Common myeloid progenitor, CD34-positive (primary cell): ENCODE measurements at regions not wholly inside any gene's neighbourhood (a gene's known extent, or its start where the extent isn't known, plus 50 kb on each side); places are given as distances from the start of the nearest gene placed in this dataset.

Experiments
- CTCF ChIA-PET: fragments of 350-600 bp; sonication (Branson Sonifier 250); formaldehyde crosslinking; loops from one replicate; lab custom pipeline; 2021; ENCODE audit warnings: antibody characterized with exemption; lab: Charles Lee
- POLR2A ChIA-PET: fragments of 350-600 bp; sonication (Branson Sonifier 250); formaldehyde crosslinking; loops from one replicate; lab custom pipeline; 2021; ENCODE audit warnings: antibody characterized with exemption; lab: Charles Lee
- DNase-seq, 3 donors: peaks; one replicate each; pipeline versions ENCODE4 v3.0.0 to v3.0.0-alpha.2; 2013
- H3K27ac ChIP-seq, 2 experiments: 1 replicate in 1 of 2; 2 replicates in 1 of 2; pipeline ENCODE4 v1.7.0; 2013; ENCODE audit warnings: inconsistent platforms in 2 of 2, low read length in 2 of 2, mild to moderate bottlenecking in 2 of 2, low read depth in 1 of 2, moderate library complexity in 1 of 2; ENCODE audit not compliant: severe bottlenecking in 2 of 2, insufficient read depth in 1 of 2, poor library complexity in 1 of 2
- H3K27me3 ChIP-seq, 5 experiments: replicated peaks in 2 of 5; 1 replicate in 3 of 5; 2 replicates in 2 of 5; pipeline versions ENCODE4 v1.6.1 to v1.7.0; 2013; ENCODE audit warnings: low read length in 4 of 5, mild to moderate bottlenecking in 2 of 5, moderate library complexity in 2 of 5, inconsistent platforms in 1 of 5; ENCODE audit not compliant: insufficient read depth in 5 of 5, control insufficient read depth in 4 of 5
- H3K36me3 ChIP-seq, 4 experiments: 1 replicate in 2 of 4; 2 replicates in 2 of 4; pipeline versions ENCODE4 v1.6.1 to v1.7.0; 2013; ENCODE audit warnings: low read length in 3 of 4, control low read depth in 1 of 4, mild to moderate bottlenecking in 1 of 4; ENCODE audit not compliant: control insufficient read depth in 4 of 4, insufficient read depth in 4 of 4
- H3K4me1 ChIP-seq, 4 experiments: 1 replicate in 3 of 4; 2 replicates in 1 of 4; pipeline versions ENCODE4 v1.6.1 to v1.7.1; 2013; ENCODE audit warnings: low read length in 3 of 4, mild to moderate bottlenecking in 3 of 4, control low read depth in 1 of 4, inconsistent platforms in 1 of 4, moderate library complexity in 1 of 4; ENCODE audit not compliant: control insufficient read depth in 4 of 4, insufficient read depth in 4 of 4; ENCODE audit errors: control extremely low read depth in 1 of 4
- H3K4me3 ChIP-seq, 7 experiments: 1 replicate in 4 of 7; 2 replicates in 3 of 7; pipeline versions ENCODE4 v1.5.1 to v1.7.0; 2013; ENCODE audit warnings: mild to moderate bottlenecking in 7 of 7, low read length in 6 of 7, moderate library complexity in 6 of 7, inconsistent platforms in 2 of 7, low read depth in 2 of 7, control low read depth in 1 of 7; ENCODE audit not compliant: insufficient read depth in 4 of 7, control insufficient read depth in 1 of 7; ENCODE audit errors: extremely low read depth in 1 of 7
- H3K9me3 ChIP-seq, 5 experiments: 1 replicate in 4 of 5; 2 replicates in 1 of 5; pipeline versions ENCODE4 v1.6.1 to v1.7.1; 2013; ENCODE audit warnings: low read length in 4 of 5, mild to moderate bottlenecking in 2 of 5, inconsistent platforms in 1 of 5, low read depth in 1 of 5, moderate library complexity in 1 of 5; ENCODE audit not compliant: control insufficient read depth in 4 of 5, insufficient read depth in 2 of 5; ENCODE audit errors: control extremely low read depth in 1 of 5
- WGBS: methylation state at CpG from one replicate; pipeline ENCODE4 v1.1.5; 2013; ENCODE audit not compliant: insufficient coverage; 5-methylcytosine and 5-hydroxymethylcytosine counted together

DNA sequence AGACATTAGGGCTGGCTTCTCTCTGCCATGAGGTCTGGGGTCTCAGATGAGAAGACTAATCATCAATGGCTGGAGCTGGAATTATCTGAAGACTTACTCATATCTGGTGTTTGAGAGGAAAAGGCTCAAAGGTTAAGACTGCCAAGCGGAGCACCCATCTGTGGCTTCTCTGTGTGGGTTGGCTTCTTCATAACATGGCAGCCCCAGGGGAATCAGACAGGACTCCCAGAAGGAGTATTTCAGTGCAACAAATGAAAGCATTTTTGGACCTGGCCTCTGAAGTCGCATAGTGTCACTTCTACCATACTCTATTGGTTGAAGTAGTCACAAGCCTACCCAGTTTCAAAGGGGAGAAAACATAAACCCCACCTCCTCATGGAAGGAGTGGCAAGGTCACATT lies 171.8 kb upstream of the KRR1 start:
- no peak overlapping the region for H3K4me3 ChIP-seq
- no peaks in the 10 kb centered on the region for H3K4me1 ChIP-seq
- ChIA-PET CTCF (no interaction called here), POLR2A (no interaction called here)
- 100% methylated on average over 2 of the region's 2 CpGs for WGBS
- H3K9me3 ChIP-seq = peaks cover 0 to 3% (median 0%) of the 10 kb centered on the region in 5 experiments
- H3K27me3 ChIP-seq = peaks cover 0 to 2% (median 0%) of the 10 kb centered on the region in 5 experiments
- no peak overlapping the region for H3K27ac ChIP-seq
- H3K36me3 ChIP-seq = no peaks in the 10 kb centered on the region
- no peak for DNase-seq

DNA sequence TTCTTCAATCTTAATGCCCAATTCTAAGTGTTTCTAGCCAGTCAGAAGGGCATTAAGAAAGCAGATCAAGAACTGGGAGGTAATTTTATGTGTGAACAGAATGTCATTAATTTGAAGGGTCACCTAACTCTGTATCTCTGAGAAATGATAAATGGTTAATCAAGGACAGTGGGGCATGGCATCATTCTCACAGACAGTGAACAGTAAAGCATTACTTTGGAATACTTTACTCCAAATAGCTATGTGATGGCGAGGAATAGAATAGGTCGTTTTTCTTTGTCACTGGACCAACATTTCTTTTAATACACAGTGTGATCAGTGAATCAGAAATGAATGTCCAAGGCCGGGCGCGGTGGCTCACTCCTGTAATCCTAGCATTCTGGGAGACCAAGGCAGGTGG lies 166.1 kb upstream of the KRR1 start:
- ChIA-PET CTCF (no interaction called here), POLR2A (interaction anchor here (0.6 kb wide), 1 partner anchor 1449 kb away, joined by 3 read pairs; no protein-coding TSS in a partner anchor)
- Histone ChIP-seq H3K27me3 (peaks cover 0 to 2% (median 0%) of the 10 kb centered on the region in 5 experiments), H3K9me3 (peaks cover 0 to 2% (median 0%) of the 10 kb centered on the region in 5 experiments), H3K4me1 (no peaks in the 10 kb centered on the region), H3K36me3 (no peaks in the 10 kb centered on the region), H3K4me3 (no peak overlapping the region), H3K27ac (no peak overlapping the region)
- WGBS = 100% methylated on average over 1 of the region's 5 CpGs
- DNase-seq = no peak

DNA sequence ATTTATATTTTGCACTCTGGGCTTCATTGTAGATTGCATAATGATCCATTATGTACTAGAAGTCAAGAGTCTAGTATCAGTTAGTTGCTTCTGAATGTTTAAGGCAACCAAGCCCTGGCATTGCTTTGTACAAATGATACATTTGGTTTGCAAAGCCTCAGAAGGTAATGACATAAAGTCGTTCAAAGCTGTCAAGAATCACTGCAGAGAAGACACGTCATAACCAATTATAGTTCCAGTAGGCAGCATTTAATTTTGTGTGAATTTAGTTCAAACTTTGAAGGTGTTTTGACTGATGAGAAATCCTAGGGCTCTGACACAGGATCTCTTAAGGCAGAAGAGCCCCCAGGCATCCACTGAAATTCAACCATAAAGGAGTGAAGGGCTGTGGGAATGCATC lies 163.0 kb upstream of the KRR1 start:
- Histone ChIP-seq H3K27me3 (peaks cover 0 to 2% (median 0%) of the 10 kb centered on the region in 5 experiments), H3K36me3 (no peaks in the 10 kb centered on the region), H3K27ac (no peak overlapping the region), H3K9me3 (peaks cover 0 to 2% (median 0%) of the 10 kb centered on the region in 5 experiments), H3K4me3 (no peak overlapping the region), H3K4me1 (no peaks in the 10 kb centered on the region)
- CTCF ChIA-PET = no interaction called here
- DNase-seq = no peak
- POLR2A ChIA-PET = no interaction called here
- 90% methylated on average over 2 of the region's 2 CpGs for WGBS

DNA sequence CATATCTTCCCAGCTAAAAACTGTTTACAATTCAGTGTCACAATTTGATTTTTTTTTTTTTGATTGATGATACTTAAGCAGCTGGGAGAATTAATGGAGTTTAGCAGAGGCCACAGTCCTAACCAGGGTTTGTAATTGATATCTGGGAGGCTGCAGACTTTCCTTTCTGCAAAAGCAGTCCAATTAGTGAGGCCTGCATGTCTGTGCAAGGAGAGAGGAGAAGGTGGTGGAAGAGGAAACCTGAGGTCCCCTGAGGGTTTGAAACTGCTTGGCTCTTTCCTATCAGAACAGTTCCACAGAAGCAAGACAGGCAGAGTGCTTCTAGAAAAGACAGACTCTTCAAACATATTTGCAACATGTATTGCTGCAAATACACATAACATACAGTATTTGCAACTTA lies 160.8 kb upstream of the KRR1 start:
- no peaks in the 10 kb centered on the region for H3K4me1 ChIP-seq
- peaks cover 0 to 2% (median 0%) of the 10 kb centered on the region in 5 experiments for H3K9me3 ChIP-seq
- ChIA-PET CTCF (interaction anchor here (0.6 kb wide), 1 partner anchor 245 kb away, joined by 3 read pairs; no protein-coding TSS in a partner anchor), POLR2A (no interaction called here)
- H3K27ac ChIP-seq = no peak overlapping the region
- no peak overlapping the region for H3K4me3 ChIP-seq
- H3K27me3 ChIP-seq = peaks cover 0 to 2% (median 0%) of the 10 kb centered on the region in 5 experiments
- DNase-seq = no peak
- H3K36me3 ChIP-seq = no peaks in the 10 kb centered on the region

DNA sequence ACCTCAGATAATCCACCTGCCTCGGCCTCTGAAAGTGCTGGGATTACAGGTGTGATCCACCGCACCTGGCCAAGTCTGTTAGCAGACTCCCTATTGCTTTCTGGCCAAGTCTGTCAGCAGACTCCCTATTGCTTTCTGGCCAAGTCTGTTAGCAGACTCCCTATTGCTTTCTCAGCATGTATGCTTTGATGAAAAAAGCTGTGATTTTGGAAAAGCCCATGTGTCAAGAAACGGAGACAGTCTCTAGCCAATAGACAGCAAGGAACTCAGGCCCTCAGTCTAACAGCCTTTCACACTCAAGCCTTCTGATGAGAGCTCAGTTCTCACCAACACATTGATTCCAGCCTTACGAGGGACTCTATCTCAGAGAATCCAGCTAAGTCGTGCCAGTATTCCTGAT lies 158.8 kb upstream of the KRR1 start:
- 100% methylated on average over 2 of the region's 5 CpGs for WGBS
- no peaks in the 10 kb centered on the region for H3K36me3 ChIP-seq
- no peak overlapping the region for H3K4me3 ChIP-seq
- POLR2A ChIA-PET = no interaction called here
- no peaks in the 10 kb centered on the region for H3K4me1 ChIP-seq
- H3K27me3 ChIP-seq = peaks cover 0 to 2% (median 0%) of the 10 kb centered on the region in 5 experiments
- CTCF ChIA-PET = no interaction called here
- DNase-seq = no peak
- H3K27ac ChIP-seq = no peak overlapping the region
- no peaks in the 10 kb centered on the region for H3K9me3 ChIP-seq

DNA sequence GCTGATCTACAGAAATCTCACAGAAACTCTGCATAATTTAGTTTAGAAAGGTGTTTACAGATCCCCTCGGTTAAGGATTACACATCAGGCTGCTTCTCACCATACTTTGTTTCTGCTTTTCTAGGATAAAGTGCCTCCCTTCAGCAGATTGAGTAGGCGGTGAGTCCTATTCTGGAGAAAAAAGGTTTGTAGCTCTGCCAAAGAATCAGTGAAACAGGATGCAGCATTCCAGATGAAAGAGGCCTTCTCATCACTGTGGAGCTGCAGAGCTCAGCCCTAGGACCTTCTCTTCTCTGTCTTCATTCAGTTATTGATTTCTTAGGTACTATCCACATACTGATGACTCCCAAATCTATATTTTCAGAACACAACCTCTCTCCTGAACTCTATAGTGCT lies 155.5 kb upstream of the KRR1 start:
- Histone ChIP-seq H3K4me3 (no peak overlapping the region), H3K4me1 (no peaks in the 10 kb centered on the region), H3K9me3 (no peaks in the 10 kb centered on the region), H3K27me3 (no peaks in the 10 kb centered on the region), H3K27ac (no peak overlapping the region), H3K36me3 (no peaks in the 10 kb centered on the region)
- ChIA-PET CTCF (interaction anchor here (1.4 kb wide), 1 partner anchor 15 kb away, joined by 4 read pairs; no protein-coding TSS in a partner anchor), POLR2A (no interaction called here)
- WGBS = 91% methylated on average over 2 of the region's 2 CpGs
- no peak for DNase-seq

DNA sequence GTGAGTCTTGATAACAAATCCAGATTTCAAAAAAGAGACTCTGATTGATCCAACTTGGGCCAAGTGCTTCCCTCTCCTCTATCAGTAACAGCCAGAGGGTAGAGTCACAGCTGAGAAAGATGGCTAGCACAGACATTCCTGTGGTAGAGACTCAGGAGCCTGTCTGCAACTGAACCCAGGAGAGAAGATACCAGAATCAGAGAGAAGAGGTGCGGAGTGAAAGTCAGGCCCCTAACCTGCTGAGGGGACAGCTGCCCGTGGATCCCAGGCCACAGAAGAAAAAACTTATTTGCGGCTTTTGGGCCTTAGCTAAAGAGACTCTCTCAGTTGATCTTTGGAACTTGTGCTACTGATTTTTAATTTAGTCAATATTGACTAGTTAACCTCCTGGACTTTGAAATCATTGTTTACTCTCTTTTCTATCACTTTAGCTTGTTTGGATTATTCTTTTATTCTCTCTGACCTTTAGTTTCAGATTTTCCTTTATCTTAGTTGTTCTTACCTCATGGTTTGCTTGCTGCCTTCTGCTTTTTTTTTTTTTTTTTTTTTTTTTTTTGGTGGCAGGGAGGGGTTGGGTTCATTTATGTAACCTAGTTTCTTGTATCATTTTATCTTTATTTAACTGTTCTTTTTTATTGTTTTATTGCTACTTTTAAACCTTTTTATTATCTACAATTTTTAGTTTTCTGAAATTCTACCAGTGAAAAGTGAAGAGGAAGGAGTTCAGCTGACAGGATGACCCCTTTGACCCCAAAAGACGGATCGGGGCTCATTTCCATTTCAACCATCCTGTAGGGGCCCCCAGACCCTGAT lies 154.9 kb upstream of the KRR1 start:
- 100% methylated on average over 1 of the region's 5 CpGs for WGBS
- CTCF ChIA-PET = interaction anchor here (1.4 kb wide), 1 partner anchor 14 kb away, joined by 4 read pairs; no protein-coding TSS in a partner anchor
- Histone ChIP-seq H3K27me3 (no peaks in the 10 kb centered on the region), H3K9me3 (no peaks in the 10 kb centered on the region), H3K4me3 (no peak overlapping the region), H3K4me1 (no peaks in the 10 kb centered on the region), H3K36me3 (no peaks in the 10 kb centered on the region), H3K27ac (no peak overlapping the region)
- POLR2A ChIA-PET = no interaction called here
- DNase-seq = no peak
